ENCODE measurements at regions not wholly inside any gene's neighbourhood (a gene's known extent, or its start where the extent isn't known, plus 50 kb on each side); places are given as distances from the start of the nearest gene placed in this dataset.
A peak's percentile ranks its signal among the peaks of the same experiment; 100 is the strongest.

GRCh38 chr15:81481346-81481745 lies 107.3 kb upstream of the TMC3 start:
- no peak for ATAC-seq

GRCh38 chr15:81480645-81481053 lies 106.6 kb upstream of the TMC3 start:
- POLR2A ChIA-PET = no interaction called here
- CTCF ChIA-PET = interaction anchor here (0.6 to 2.3 kb wide), 13 partner anchors 10 to 627 kb away, joined by 3 to 13 read pairs (median 4); partner anchors contain the start of gene TMC3
- no peak for DNase-seq (ENCODE audit: low spot score)

More at GRCh38 chr15:81481346-81481745, 107.3 kb upstream of the TMC3 start:
- Mint-ChIP-seq H3K27me3 (ENCODE audit: low read depth) (no peaks in the 10 kb centered on the region), H3K36me3 (no peaks in the 10 kb centered on the region), H3K9me3 (no peaks in the 10 kb centered on the region), H3K27ac (no peak overlapping the region), H3K4me1 (peaks cover 23% of the 10 kb centered on the region), H3K4me3 (no peak overlapping the region)
- ChIA-PET CTCF (interaction anchor here (0.6 to 2.3 kb wide), 13 partner anchors 9 to 627 kb away, joined by 3 to 13 read pairs (median 4); partner anchors contain the start of gene TMC3), POLR2A (no interaction called here)
- no peak for TF ChIP-seq MAX (CRISPR knock-in tag; IDR thresholded peaks at IDR 0.05)
- TF ChIP-seq TEAD1 (CRISPR knock-in tag; IDR thresholded peaks at IDR 0.05) = no peak
- TF ChIP-seq ZNF532 (CRISPR knock-in tag; IDR thresholded peaks at IDR 0.05; ENCODE audit: borderline replicate concordance) = no peak
- no peak for TF ChIP-seq ZNF423 (CRISPR knock-in tag; IDR thresholded peaks at IDR 0.05)
- TF ChIP-seq FOXP1 (CRISPR knock-in tag; IDR thresholded peaks at IDR 0.05; ENCODE audit: borderline replicate concordance) = no peak
- TF ChIP-seq PRRX2 (CRISPR knock-in tag; IDR thresholded peaks at IDR 0.05) = no peak
- TF ChIP-seq, protein P1, sequence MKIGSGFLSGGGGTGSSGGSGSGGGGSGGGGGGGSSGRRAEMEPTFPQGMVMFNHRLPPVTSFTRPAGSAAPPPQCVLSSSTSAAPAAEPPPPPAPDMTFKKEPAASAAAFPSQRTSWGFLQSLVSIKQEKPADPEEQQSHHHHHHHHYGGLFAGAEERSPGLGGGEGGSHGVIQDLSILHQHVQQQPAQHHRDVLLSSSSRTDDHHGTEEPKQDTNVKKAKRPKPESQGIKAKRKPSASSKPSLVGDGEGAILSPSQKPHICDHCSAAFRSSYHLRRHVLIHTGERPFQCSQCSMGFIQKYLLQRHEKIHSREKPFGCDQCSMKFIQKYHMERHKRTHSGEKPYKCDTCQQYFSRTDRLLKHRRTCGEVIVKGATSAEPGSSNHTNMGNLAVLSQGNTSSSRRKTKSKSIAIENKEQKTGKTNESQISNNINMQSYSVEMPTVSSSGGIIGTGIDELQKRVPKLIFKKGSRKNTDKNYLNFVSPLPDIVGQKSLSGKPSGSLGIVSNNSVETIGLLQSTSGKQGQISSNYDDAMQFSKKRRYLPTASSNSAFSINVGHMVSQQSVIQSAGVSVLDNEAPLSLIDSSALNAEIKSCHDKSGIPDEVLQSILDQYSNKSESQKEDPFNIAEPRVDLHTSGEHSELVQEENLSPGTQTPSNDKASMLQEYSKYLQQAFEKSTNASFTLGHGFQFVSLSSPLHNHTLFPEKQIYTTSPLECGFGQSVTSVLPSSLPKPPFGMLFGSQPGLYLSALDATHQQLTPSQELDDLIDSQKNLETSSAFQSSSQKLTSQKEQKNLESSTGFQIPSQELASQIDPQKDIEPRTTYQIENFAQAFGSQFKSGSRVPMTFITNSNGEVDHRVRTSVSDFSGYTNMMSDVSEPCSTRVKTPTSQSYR (CRISPR knock-in tag; IDR thresholded peaks at IDR 0.05) = no peak
- no peak for TF ChIP-seq NR3C1 (CRISPR knock-in tag; conservative IDR thresholded peaks at IDR 0.05; ENCODE audit: low read depth)
- no peak for DNase-seq (ENCODE audit: low spot score)

More at GRCh38 chr15:81480645-81481053, 106.6 kb upstream of the TMC3 start:
- no peak for TF ChIP-seq USF2 (CRISPR knock-in tag; IDR thresholded peaks at IDR 0.05)
- peak; percentile 85 for TF ChIP-seq CTCF (IDR thresholded peaks at IDR 0.05)
- Mint-ChIP-seq H3K9me3 (no peaks in the 10 kb centered on the region), H3K4me3 (no peak overlapping the region), H3K27me3 (ENCODE audit: low read depth) (no peaks in the 10 kb centered on the region), H3K36me3 (no peaks in the 10 kb centered on the region), H3K4me1 (peaks cover 23% of the 10 kb centered on the region), H3K27ac (no peak overlapping the region)
- ATAC-seq = peak; percentile 79
